ENCODE measurements at regions not wholly inside any gene's neighbourhood (a gene's known extent, or its start where the extent isn't known, plus 50 kb on each side); places are given as distances from the start of the nearest gene placed in this dataset.
"Not testable (repeated sequence)": the region's sequence is repeated elsewhere in the genome, so short reads cannot be mapped to it uniquely, and the experiment has no call there.

- DNase-seq = no peak
Measured at GRCh38 chr6:141780296-141780695, 352.4 kb upstream of the GJE1 start.

- no peak for DNase-seq
Measured at GRCh38 chr6:141764388-141764787, 368.3 kb upstream of the GJE1 start.

GRCh38 chr6:141758430-141758829, 374.3 kb upstream of the GJE1 start:
- no peak for DNase-seq

- no peak for DNase-seq
Measured at GRCh38 chr6:141753180-141753579, 379.5 kb upstream of the GJE1 start.

- DNase-seq = no peak
Measured at GRCh38 chr6:141752677-141753076, 380.0 kb upstream of the GJE1 start.

GRCh38 chr6:141746324-141746723, 386.4 kb upstream of the GJE1 start:
- not testable (repeated sequence) for DNase-seq

- peak; percentile 55 for DNase-seq
Measured at GRCh38 chr6:141744971-141745370, 387.8 kb upstream of the GJE1 start.

- DNase-seq = no peak
Measured at GRCh38 chr6:141744194-141744925, 388.4 kb upstream of the GJE1 start.

GRCh38 chr6:141736104-141736503, 396.6 kb upstream of the GJE1 start:
- DNase-seq = no peak

GRCh38 chr6:141735126-141735525, 397.6 kb upstream of the GJE1 start:
- no peak for DNase-seq

GRCh38 chr6:141734071-141734840, 398.5 kb upstream of the GJE1 start:
- DNase-seq = no peak

GRCh38 chr6:141729146-141729545, 403.6 kb upstream of the GJE1 start:
- no peak for DNase-seq

- DNase-seq = no peak
Measured at GRCh38 chr6:141728330-141728729, 404.4 kb upstream of the GJE1 start.

- peak; percentile 7 for DNase-seq
Measured at GRCh38 chr6:141726248-141726647, 406.5 kb upstream of the GJE1 start.

GRCh38 chr6:141724731-141725130, 408.0 kb upstream of the GJE1 start:
- no peak for DNase-seq

- no peak for DNase-seq
Measured at GRCh38 chr6:141719476-141719875, 413.2 kb upstream of the GJE1 start.

- no peak for DNase-seq
Measured at GRCh38 chr6:141705431-141705830, 427.3 kb upstream of the GJE1 start.

- DNase-seq = no peak
Measured at GRCh38 chr6:141704151-141704550, 428.6 kb upstream of the GJE1 start.

GRCh38 chr6:141701732-141702131, 431.0 kb upstream of the GJE1 start:
- DNase-seq = no peak

GRCh38 chr6:141700819-141701218, 431.9 kb upstream of the GJE1 start:
- no peak for DNase-seq

GRCh38 chr6:141688916-141689315, 443.8 kb upstream of the GJE1 start:
- no peak for DNase-seq

- no peak for DNase-seq
Measured at GRCh38 chr6:141685416-141685815, 447.3 kb upstream of the GJE1 start.

GRCh38 chr6:141682391-141682790, 450.3 kb upstream of the GJE1 start:
- no peak for DNase-seq
